ENCODE measurements at regions not wholly inside any gene's neighbourhood (a gene's known extent, or its start where the extent isn't known, plus 50 kb on each side); places are given as distances from the start of the nearest gene placed in this dataset.

DNA sequence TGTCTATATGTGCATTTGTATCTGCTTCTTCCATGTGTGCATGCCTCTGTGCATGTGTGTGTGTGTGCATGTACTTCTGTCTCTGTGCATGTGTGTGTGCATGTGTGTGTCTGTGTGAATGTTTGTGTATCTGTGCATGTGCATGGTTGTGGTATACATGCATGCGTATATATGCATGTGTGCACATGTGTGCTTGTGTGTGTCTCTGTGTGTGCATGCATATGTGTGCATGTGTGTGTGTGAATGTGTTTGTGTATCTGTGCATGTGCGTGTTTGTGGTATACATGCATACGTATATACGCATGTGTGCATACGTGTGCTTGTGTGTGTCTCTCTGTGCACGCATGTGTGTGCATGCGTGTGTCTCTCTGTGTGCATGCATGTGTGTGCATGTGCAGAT is 363.2 kb upstream of the SFSWAP start:
- H3K27me3 ChIP-seq: peaks cover 0 to 29% (median 0%) of the 10 kb centered on the region in 9 donors
- H3K27ac ChIP-seq: no peak overlapping the region
- peaks cover 0 to 1% (median 0%) of the 10 kb centered on the region in 12 donors for H3K9me3 ChIP-seq
- TF ChIP-seq, protein P1, sequence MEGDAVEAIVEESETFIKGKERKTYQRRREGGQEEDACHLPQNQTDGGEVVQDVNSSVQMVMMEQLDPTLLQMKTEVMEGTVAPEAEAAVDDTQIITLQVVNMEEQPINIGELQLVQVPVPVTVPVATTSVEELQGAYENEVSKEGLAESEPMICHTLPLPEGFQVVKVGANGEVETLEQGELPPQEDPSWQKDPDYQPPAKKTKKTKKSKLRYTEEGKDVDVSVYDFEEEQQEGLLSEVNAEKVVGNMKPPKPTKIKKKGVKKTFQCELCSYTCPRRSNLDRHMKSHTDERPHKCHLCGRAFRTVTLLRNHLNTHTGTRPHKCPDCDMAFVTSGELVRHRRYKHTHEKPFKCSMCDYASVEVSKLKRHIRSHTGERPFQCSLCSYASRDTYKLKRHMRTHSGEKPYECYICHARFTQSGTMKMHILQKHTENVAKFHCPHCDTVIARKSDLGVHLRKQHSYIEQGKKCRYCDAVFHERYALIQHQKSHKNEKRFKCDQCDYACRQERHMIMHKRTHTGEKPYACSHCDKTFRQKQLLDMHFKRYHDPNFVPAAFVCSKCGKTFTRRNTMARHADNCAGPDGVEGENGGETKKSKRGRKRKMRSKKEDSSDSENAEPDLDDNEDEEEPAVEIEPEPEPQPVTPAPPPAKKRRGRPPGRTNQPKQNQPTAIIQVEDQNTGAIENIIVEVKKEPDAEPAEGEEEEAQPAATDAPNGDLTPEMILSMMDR (IDR thresholded peaks at IDR 0.05): no peak
- no peak for TF ChIP-seq POLR2A (IDR thresholded peaks at IDR 0.05)
- DNase-seq (no peak), ATAC-seq (no peak)
- intact Hi-C loops (cut with DNase I): loop anchor here in 1 of 10 donors (2.0 kb wide), 1 partner anchor 275 kb away; no protein-coding TSS in a partner anchor
- WGBS, 4 donors: 88 to 96% (median 92%) methylated on average over 7 of the region's 7 CpGs
- no peaks in the 10 kb centered on the region for H3K4me1 ChIP-seq
- no peak overlapping the region for H3K4me3 ChIP-seq
- H3K36me3 ChIP-seq: no peaks in the 10 kb centered on the region

DNA sequence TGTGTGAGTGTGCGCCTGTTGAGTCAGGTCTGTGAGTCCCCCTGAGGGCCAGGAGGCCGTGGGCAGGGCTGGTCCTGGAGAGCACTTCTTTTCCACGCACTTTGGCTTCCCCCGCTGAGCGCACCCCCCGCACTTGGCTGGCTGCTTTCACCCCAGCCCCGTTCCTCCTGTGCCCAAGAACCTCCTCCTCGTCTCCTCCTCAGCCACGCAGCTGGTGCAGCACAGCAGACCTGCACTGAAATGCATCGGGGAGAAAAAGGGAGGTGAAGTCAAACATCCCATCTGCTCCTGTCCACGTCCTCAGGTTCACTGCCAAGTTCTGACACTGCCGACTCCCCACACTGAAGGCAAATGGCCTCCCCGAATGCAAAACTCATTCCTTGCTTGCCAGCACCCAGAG is 362.7 kb upstream of the SFSWAP start:
- Histone ChIP-seq H3K27me3 (peaks cover 0 to 29% (median 0%) of the 10 kb centered on the region in 9 donors), H3K27ac (no peak overlapping the region), H3K4me3 (no peak overlapping the region), H3K9me3 (no peaks in the 10 kb centered on the region), H3K4me1 (no peaks in the 10 kb centered on the region), H3K36me3 (no peaks in the 10 kb centered on the region)
- TF ChIP-seq, protein P1 (IDR thresholded peaks at IDR 0.05): no peak
- TF ChIP-seq POLR2A (IDR thresholded peaks at IDR 0.05): no peak
- ATAC-seq: no peak
- intact Hi-C loops (cut with DNase I): no loop called here
- DNase-seq: no peak
- 34 to 47% (median 39%) methylated on average over 12 to 13 of the region's 13 CpGs for WGBS, 4 donors

DNA sequence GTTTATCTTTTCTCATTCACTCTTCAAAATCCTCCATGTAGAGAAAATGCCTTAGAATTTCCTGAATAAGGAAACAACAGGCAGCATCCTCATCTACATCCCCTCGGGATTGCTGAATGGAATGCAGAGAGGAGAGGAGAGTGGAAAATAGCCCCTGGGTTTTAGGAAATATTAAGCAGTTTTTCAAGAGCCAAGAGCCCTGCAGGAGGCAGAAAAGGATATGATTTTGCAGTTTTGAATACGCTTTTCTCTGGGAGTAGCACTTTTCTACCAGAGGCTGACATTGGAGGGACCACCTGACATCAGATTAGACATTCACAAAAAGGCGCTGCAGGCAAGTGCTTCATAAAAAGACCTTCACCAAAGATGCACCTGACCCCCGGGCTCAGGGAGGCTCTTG is 362.2 kb upstream of the SFSWAP start:
- H3K36me3 ChIP-seq: no peaks in the 10 kb centered on the region
- WGBS, 4 donors: 32 to 46% (median 42%) methylated on average over 4 of the region's 4 CpGs
- intact Hi-C loops (cut with DNase I): no loop called here
- ATAC-seq: no peak
- no peak for DNase-seq
- no peak overlapping the region for H3K27ac ChIP-seq
- H3K4me3 ChIP-seq: no peak overlapping the region
- TF ChIP-seq, protein P1 (IDR thresholded peaks at IDR 0.05): no peak
- no peak for TF ChIP-seq POLR2A (IDR thresholded peaks at IDR 0.05)
- peaks cover 0 to 29% (median 0%) of the 10 kb centered on the region in 9 donors for H3K27me3 ChIP-seq
- no peaks in the 10 kb centered on the region for H3K4me1 ChIP-seq
- H3K9me3 ChIP-seq: no peaks in the 10 kb centered on the region

DNA sequence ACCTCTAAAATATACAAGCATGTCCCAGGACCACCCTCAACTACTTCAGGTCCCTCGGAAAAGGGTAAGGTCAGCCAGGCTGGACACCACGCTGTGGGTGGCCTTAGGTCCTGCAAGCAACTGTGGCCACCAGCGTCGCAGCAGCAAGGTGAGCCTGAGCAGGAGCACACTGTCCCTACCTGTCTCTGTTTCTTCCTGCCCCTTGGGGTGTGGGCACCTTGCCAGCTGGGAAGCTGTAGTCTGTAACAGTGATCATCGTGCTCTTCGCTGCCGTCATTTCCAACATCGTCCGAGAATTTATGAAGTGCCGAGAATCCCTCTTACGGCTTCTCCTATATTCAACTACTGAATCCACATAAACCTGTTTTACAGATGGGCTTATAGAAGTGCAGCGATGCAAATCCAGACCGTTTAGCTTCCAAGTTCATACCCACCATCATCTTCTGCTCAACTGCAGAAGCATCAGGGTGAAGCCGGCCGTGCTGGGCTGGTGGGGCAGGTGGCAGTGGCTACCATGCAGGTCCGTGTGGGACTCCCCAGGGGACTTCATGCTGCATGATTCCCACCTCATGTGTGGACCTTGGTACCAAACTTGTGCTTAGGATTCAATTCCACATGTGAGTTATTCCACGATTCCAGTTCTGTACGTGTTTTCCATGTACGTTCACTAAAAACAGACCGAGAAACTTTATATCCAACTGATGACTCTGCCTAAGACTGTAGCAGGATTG is 361.3 kb upstream of the SFSWAP start:
- H3K9me3 ChIP-seq: no peaks in the 10 kb centered on the region
- ATAC-seq: no peak
- peaks cover 0 to 30% (median 0%) of the 10 kb centered on the region in 9 donors for H3K27me3 ChIP-seq
- H3K36me3 ChIP-seq: no peaks in the 10 kb centered on the region
- TF ChIP-seq, protein P1 (IDR thresholded peaks at IDR 0.05): no peak
- no peak for TF ChIP-seq POLR2A (IDR thresholded peaks at IDR 0.05)
- no peaks in the 10 kb centered on the region for H3K4me1 ChIP-seq
- intact Hi-C loops (cut with DNase I): no loop called here
- DNase-seq: no peak
- no peak overlapping the region for H3K27ac ChIP-seq
- no peak overlapping the region for H3K4me3 ChIP-seq
- 81 to 87% (median 83%) methylated on average over 20 of the region's 20 CpGs for WGBS, 4 donors
